Loucy (cell line): ENCODE measurements at regions not wholly inside any gene's neighbourhood (a gene's known extent, or its start where the extent isn't known, plus 50 kb on each side); places are given as distances from the start of the nearest gene placed in this dataset.
"Not testable (repeated sequence)": the region's sequence is repeated elsewhere in the genome, so short reads cannot be mapped to it uniquely, and the experiment has no call there.

ENCODE experiments used
- CTCF ChIP-seq: fragments of 200-600 bp; sonication (generic); conservative IDR thresholded peaks from 2 replicates; pipeline ENCODE4 v1.5.1; 2014; ENCODE audit warnings: mild to moderate bottlenecking, antibody characterized with exemption, low read length
- EZH2phosphoT487 ChIP-seq: fragments of 200-600 bp; IDR thresholded peaks from 2 replicates; pipeline ENCODE4 v1.6.1; 2018; ENCODE audit warnings: antibody characterized with exemption, mild to moderate bottlenecking, moderate library complexity, borderline replicate concordance

GRCh38 chr4:189610571-189610970 lies 330.1 kb upstream of the FRG1 start:
- TF ChIP-seq CTCF, EZH2phosphoT487: not testable (repeated sequence)
